KMS-11 (cell line): ENCODE measurements at regions not wholly inside any gene's neighbourhood (a gene's known extent, or its start where the extent isn't known, plus 50 kb on each side); places are given as distances from the start of the nearest gene placed in this dataset.

Source experiments
- H2AFZ ChIP-seq: fragments of 200-600 bp; sonication (generic); 2 replicates; pipeline ENCODE4 v1.6.1; 2016; ENCODE audit warnings: antibody characterized with exemption, mixed run types, low read depth
- H3K27ac ChIP-seq: fragments of 200-600 bp; sonication (generic); 2 replicates; pipeline ENCODE4 v1.6.1; 2016; ENCODE audit warnings: mild to moderate bottlenecking, mixed run types
- H3K27me3 ChIP-seq: fragments of 200-600 bp; sonication (generic); 2 replicates; pipeline ENCODE4 v1.6.1; 2017; ENCODE audit warnings: mild to moderate bottlenecking, low read depth, mixed run types, moderate library complexity; ENCODE audit not compliant: insufficient read depth
- H3K36me3 ChIP-seq: fragments of 200-600 bp; sonication (generic); 2 replicates; pipeline ENCODE4 v1.6.1; 2017; ENCODE audit warnings: mild to moderate bottlenecking, mixed run types; ENCODE audit not compliant: insufficient read depth
- H3K4me1 ChIP-seq: fragments of 200-600 bp; sonication (generic); 2 replicates; pipeline ENCODE4 v1.6.1; 2016; ENCODE audit warnings: mild to moderate bottlenecking, low read depth, mixed run types; ENCODE audit not compliant: poor library complexity, severe bottlenecking
- H3K4me2 ChIP-seq: fragments of 200-600 bp; sonication (generic); 2 replicates; pipeline ENCODE4 v1.7.0; 2016; ENCODE audit warnings: mild to moderate bottlenecking, mixed run types
- H3K4me3 ChIP-seq: fragments of 200-600 bp; sonication (generic); IDR thresholded peaks from 2 replicates; pipeline ENCODE4 v1.6.1; 2017; ENCODE audit warnings: low read depth, low read length, mixed read lengths; ENCODE audit not compliant: insufficient read depth
- H3K79me2 ChIP-seq: fragments of 200-600 bp; sonication (generic); 2 replicates; pipeline ENCODE4 v1.6.1; 2016; ENCODE audit warnings: low read depth, mixed run types; ENCODE audit not compliant: insufficient read depth
- H3K9ac ChIP-seq: fragments of 200-600 bp; sonication (generic); 2 replicates; pipeline ENCODE4 v1.6.1; 2016; ENCODE audit warnings: mild to moderate bottlenecking, mixed run types
- H4K20me1 ChIP-seq: fragments of 200-600 bp; sonication (generic); 2 replicates; pipeline ENCODE4 v1.6.1; 2016; ENCODE audit warnings: mild to moderate bottlenecking, mixed run types; ENCODE audit not compliant: insufficient read depth
- TF ChIP-seq, protein P1 (sequence below): fragments of 200-600 bp; sonication (generic); conservative IDR thresholded peaks from 2 replicates; pipeline ENCODE4 v1.6.1; 2017; ENCODE audit warnings: low read depth, mild to moderate bottlenecking, antibody characterized with exemption, low read length, moderate library complexity, mixed read lengths

- Histone ChIP-seq H3K9ac (no peak overlapping the region), H3K27ac (no peak overlapping the region), H3K4me2 (no peak overlapping the region), H3K79me2 (no peaks in the 10 kb centered on the region), H2AFZ (no peak overlapping the region), H3K4me3 (no peak overlapping the region), H3K36me3 (no peaks in the 10 kb centered on the region), H4K20me1 (no peaks in the 10 kb centered on the region), H3K4me1 (no peaks in the 10 kb centered on the region), H3K27me3 (no peaks in the 10 kb centered on the region)
- TF ChIP-seq, protein P1, sequence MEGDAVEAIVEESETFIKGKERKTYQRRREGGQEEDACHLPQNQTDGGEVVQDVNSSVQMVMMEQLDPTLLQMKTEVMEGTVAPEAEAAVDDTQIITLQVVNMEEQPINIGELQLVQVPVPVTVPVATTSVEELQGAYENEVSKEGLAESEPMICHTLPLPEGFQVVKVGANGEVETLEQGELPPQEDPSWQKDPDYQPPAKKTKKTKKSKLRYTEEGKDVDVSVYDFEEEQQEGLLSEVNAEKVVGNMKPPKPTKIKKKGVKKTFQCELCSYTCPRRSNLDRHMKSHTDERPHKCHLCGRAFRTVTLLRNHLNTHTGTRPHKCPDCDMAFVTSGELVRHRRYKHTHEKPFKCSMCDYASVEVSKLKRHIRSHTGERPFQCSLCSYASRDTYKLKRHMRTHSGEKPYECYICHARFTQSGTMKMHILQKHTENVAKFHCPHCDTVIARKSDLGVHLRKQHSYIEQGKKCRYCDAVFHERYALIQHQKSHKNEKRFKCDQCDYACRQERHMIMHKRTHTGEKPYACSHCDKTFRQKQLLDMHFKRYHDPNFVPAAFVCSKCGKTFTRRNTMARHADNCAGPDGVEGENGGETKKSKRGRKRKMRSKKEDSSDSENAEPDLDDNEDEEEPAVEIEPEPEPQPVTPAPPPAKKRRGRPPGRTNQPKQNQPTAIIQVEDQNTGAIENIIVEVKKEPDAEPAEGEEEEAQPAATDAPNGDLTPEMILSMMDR = no peak
Measured at GRCh38 chr1:78436961-78437360, 53.8 kb upstream of the PTGFR start.

DNA sequence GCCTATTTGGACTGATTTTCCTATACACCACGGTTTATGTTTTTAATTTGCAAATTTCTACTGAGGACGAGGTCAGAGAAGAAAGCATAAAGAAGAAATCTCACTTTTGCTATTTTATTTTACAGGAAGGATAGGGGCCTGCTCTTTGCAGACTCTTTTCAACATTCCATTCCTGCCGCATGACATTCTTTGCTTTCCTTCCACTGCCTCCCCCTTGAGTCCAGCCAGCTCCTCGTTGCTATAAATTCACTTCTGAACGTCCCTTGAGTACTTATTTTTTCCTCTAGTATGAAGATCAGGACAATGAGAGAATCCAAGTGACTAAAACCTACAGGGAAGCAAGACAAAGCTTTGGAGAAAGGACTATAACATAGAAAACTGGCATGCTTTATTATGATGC, 53.4 kb upstream of the PTGFR start:
- TF ChIP-seq, protein P1 = no peak
- Histone ChIP-seq H3K4me3 (no peak overlapping the region), H3K4me1 (no peaks in the 10 kb centered on the region), H3K27ac (no peak overlapping the region), H3K4me2 (no peak overlapping the region), H3K9ac (no peak overlapping the region), H3K27me3 (no peaks in the 10 kb centered on the region), H2AFZ (no peak overlapping the region), H4K20me1 (no peaks in the 10 kb centered on the region), H3K79me2 (no peaks in the 10 kb centered on the region), H3K36me3 (no peaks in the 10 kb centered on the region)

- H3K27me3 ChIP-seq = no peaks in the 10 kb centered on the region
- no peak overlapping the region for H2AFZ ChIP-seq
- no peak overlapping the region for H3K9ac ChIP-seq
- H3K79me2 ChIP-seq = no peaks in the 10 kb centered on the region
- no peak overlapping the region for H3K4me2 ChIP-seq
- no peaks in the 10 kb centered on the region for H3K4me1 ChIP-seq
- TF ChIP-seq, protein P1 = no peak
- no peaks in the 10 kb centered on the region for H3K36me3 ChIP-seq
- no peak overlapping the region for H3K27ac ChIP-seq
- no peak overlapping the region for H3K4me3 ChIP-seq
- H4K20me1 ChIP-seq = no peaks in the 10 kb centered on the region
Measured at GRCh38 chr1:78437941-78438340, 52.8 kb upstream of the PTGFR start.

- Histone ChIP-seq H3K36me3 (no peaks in the 10 kb centered on the region), H3K4me3 (no peak overlapping the region), H3K27ac (no peak overlapping the region), H3K9ac (no peak overlapping the region), H4K20me1 (no peaks in the 10 kb centered on the region), H3K4me1 (no peaks in the 10 kb centered on the region), H3K4me2 (no peak overlapping the region), H3K27me3 (no peaks in the 10 kb centered on the region), H3K79me2 (no peaks in the 10 kb centered on the region), H2AFZ (no peak overlapping the region)
- TF ChIP-seq, protein P1 = no peak
Measured at GRCh38 chr1:78440381-78440793, 50.4 kb upstream of the PTGFR start.
